ENCODE measurements at regions not wholly inside any gene's neighbourhood (a gene's known extent, or its start where the extent isn't known, plus 50 kb on each side); places are given as distances from the start of the nearest gene placed in this dataset.

DNA sequence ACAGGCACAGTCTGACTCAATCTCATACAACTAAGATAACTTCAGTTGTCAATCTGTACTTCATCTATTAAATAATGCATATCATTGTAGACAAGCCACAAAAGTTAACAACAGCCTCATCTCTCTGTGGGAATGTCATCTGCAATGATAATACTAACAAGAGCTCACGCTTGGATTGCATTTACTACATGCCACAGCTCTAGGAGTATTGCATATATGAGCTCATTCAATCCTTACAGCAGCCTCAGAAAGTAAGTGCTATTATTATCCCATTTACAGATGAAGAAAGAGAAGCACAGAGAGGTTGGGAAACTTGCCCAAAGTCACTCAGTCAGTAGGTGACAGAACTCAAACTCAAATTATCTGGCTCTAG is 105.7 kb upstream of the GUCA2B start:
- WGBS, 2 experiments = 89 to 92% methylated on average over 1 of the region's 1 CpG
- H3K4me1 ChIP-seq (ENCODE audit: control insufficient read depth, insufficient read depth, low read length) = no peaks in the 10 kb centered on the region
- no peaks in the 10 kb centered on the region for H3K9me3 ChIP-seq (ENCODE audit: control insufficient read depth, low read length)
- H3K27ac ChIP-seq (ENCODE audit: insufficient read depth, low read depth, low read length, poor library complexity, severe bottlenecking) = no peak overlapping the region
- no peaks in the 10 kb centered on the region for H3K27me3 ChIP-seq (ENCODE audit: control insufficient read depth, insufficient read depth, low read length, poor library complexity, severe bottlenecking)
- no peaks in the 10 kb centered on the region for H3K36me3 ChIP-seq (ENCODE audit: control insufficient read depth, insufficient read depth, low read length)
- no peak overlapping the region for H3K4me3 ChIP-seq (ENCODE audit: insufficient read depth, low read depth, low read length)

GRCh38 chr1:42046761-42047507 is 106.3 kb upstream of the GUCA2B start:
- H3K36me3 ChIP-seq (ENCODE audit: control insufficient read depth, insufficient read depth, low read length) = no peaks in the 10 kb centered on the region
- H3K4me3 ChIP-seq (ENCODE audit: insufficient read depth, low read depth, low read length) = no peak overlapping the region
- WGBS, 2 experiments = 91 to 92% methylated on average over 4 of the region's 4 CpGs
- no peaks in the 10 kb centered on the region for H3K27me3 ChIP-seq (ENCODE audit: control insufficient read depth, insufficient read depth, low read length, poor library complexity, severe bottlenecking)
- no peak overlapping the region for H3K27ac ChIP-seq (ENCODE audit: insufficient read depth, low read depth, low read length, poor library complexity, severe bottlenecking)
- no peaks in the 10 kb centered on the region for H3K4me1 ChIP-seq (ENCODE audit: control insufficient read depth, insufficient read depth, low read length)
- H3K9me3 ChIP-seq (ENCODE audit: control insufficient read depth, low read length) = no peaks in the 10 kb centered on the region

GRCh38 chr1:42044346-42044745 is 108.9 kb upstream of the GUCA2B start:
- H3K4me3 ChIP-seq (ENCODE audit: insufficient read depth, low read depth, low read length) = no peak overlapping the region
- no peaks in the 10 kb centered on the region for H3K9me3 ChIP-seq (ENCODE audit: control insufficient read depth, low read length)
- H3K27ac ChIP-seq (ENCODE audit: insufficient read depth, low read depth, low read length, poor library complexity, severe bottlenecking) = no peak overlapping the region
- no peaks in the 10 kb centered on the region for H3K4me1 ChIP-seq (ENCODE audit: control insufficient read depth, insufficient read depth, low read length)
- no peaks in the 10 kb centered on the region for H3K36me3 ChIP-seq (ENCODE audit: control insufficient read depth, insufficient read depth, low read length)
- H3K27me3 ChIP-seq (ENCODE audit: control insufficient read depth, insufficient read depth, low read length, poor library complexity, severe bottlenecking) = no peaks in the 10 kb centered on the region
- WGBS, 2 experiments = 94 to 97% methylated on average over 3 of the region's 3 CpGs

DNA sequence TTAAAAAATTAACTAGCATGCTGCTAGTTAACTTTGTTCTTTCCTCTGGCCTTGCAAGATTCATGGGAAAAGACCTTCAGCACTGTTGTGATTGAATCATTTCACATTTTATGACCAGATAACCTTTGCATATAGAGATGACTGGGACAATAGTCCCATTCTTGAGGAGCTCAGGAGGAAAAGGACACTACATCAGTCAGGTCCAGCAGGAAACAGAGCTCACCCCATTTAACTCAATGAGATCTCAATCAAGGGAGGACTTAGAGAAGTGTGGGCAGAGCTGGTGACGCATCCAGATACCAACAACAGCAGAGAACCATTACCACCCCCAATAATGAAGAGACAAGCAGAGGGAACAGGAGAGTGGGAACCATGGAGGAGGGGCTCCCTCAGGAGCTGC is 109.4 kb upstream of the GUCA2B start:
- Histone ChIP-seq H3K4me3 (ENCODE audit: insufficient read depth, low read depth, low read length) (no peak overlapping the region), H3K36me3 (ENCODE audit: control insufficient read depth, insufficient read depth, low read length) (no peaks in the 10 kb centered on the region), H3K4me1 (ENCODE audit: control insufficient read depth, insufficient read depth, low read length) (no peaks in the 10 kb centered on the region), H3K27ac (ENCODE audit: insufficient read depth, low read depth, low read length, poor library complexity, severe bottlenecking) (no peak overlapping the region), H3K9me3 (ENCODE audit: control insufficient read depth, low read length) (no peaks in the 10 kb centered on the region), H3K27me3 (ENCODE audit: control insufficient read depth, insufficient read depth, low read length, poor library complexity, severe bottlenecking) (peaks cover 2% of the 10 kb centered on the region)
- WGBS, 2 experiments = 100% methylated on average over 1 of the region's 1 CpG; no CpG with 5 or more reads in 1 of the 2 experiments

DNA sequence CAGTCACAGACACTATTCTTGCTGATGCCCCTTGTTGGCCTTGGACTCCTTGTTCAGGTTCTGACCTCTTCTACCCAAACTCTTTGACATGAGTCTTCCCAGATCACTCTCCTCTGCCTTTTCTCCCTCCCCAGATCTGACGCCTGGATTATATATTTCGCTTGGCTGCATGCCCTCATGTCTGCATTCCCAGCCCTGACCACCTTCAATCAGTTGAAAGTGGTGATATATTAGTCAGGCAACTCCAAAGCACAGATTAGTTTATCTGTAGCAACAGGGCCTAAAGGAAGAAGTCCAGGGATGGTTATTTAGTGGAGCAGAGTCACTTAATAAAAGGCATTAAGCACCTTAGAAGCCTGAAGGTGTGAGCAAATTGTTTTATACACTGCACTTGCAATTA is 110.0 kb upstream of the GUCA2B start:
- Histone ChIP-seq H3K9me3 (ENCODE audit: control insufficient read depth, low read length) (no peaks in the 10 kb centered on the region), H3K27me3 (ENCODE audit: control insufficient read depth, insufficient read depth, low read length, poor library complexity, severe bottlenecking) (peaks cover 6% of the 10 kb centered on the region), H3K36me3 (ENCODE audit: control insufficient read depth, insufficient read depth, low read length) (no peaks in the 10 kb centered on the region), H3K4me1 (ENCODE audit: control insufficient read depth, insufficient read depth, low read length) (no peaks in the 10 kb centered on the region), H3K27ac (ENCODE audit: insufficient read depth, low read depth, low read length, poor library complexity, severe bottlenecking) (no peak overlapping the region), H3K4me3 (ENCODE audit: insufficient read depth, low read depth, low read length) (no peak overlapping the region)
- WGBS, 2 experiments = 93 to 96% methylated on average over 2 of the region's 2 CpGs

DNA sequence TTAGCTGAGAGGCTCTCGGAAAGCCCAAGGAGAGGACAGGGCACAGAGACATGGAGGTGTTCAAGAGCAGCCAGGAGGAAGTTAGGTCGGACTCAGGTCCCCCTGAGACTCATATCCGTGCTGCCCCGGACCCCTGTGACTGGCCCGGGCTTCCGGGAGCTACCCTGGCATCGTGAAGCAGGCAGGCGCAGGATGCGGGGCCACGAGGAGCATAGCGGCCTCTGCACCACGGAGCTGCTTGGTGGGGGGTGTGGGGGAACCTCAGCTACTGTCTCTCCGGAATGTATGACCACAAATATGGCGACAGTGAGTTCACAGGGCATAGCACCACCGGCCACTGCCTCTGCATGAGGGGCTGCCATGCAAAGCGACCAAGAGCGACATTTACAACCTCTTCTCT is 112.2 kb upstream of the GUCA2B start:
- H3K4me1 ChIP-seq (ENCODE audit: control insufficient read depth, insufficient read depth, low read length) = no peaks in the 10 kb centered on the region
- H3K27ac ChIP-seq (ENCODE audit: insufficient read depth, low read depth, low read length, poor library complexity, severe bottlenecking) = no peak overlapping the region
- H3K36me3 ChIP-seq (ENCODE audit: control insufficient read depth, insufficient read depth, low read length) = no peaks in the 10 kb centered on the region
- no peaks in the 10 kb centered on the region for H3K9me3 ChIP-seq (ENCODE audit: control insufficient read depth, low read length)
- 94% methylated on average over 17 of the region's 17 CpGs for WGBS, 2 experiments
- no peak overlapping the region for H3K4me3 ChIP-seq (ENCODE audit: insufficient read depth, low read depth, low read length)
- H3K27me3 ChIP-seq (ENCODE audit: control insufficient read depth, insufficient read depth, low read length, poor library complexity, severe bottlenecking) = peaks cover 15% of the 10 kb centered on the region

GRCh38 chr1:42040159-42040558 is 113.1 kb upstream of the GUCA2B start:
- H3K36me3 ChIP-seq (ENCODE audit: control insufficient read depth, insufficient read depth, low read length) = no peaks in the 10 kb centered on the region
- WGBS, 2 experiments = 93 to 95% methylated on average over 14 of the region's 14 CpGs

DNA sequence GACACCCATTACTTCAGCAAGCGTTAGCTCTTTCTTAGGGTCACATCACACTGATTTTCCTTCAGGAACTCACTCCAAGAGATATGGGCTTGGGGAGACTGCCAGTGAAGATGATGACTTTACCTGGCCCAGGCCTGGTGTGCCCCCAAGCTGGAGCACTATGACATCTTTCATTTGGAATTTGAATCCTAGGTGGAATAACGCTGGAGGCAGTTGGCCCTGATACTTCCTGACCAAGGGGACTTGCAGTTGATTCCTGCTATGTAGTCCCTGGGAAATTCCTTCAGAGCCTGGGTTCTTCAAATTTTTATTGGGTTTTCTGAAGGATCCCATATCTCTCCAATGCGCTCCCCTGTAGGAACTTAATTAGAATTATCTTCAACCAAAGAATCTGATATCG is 114.9 kb upstream of the GUCA2B start:
- no peaks in the 10 kb centered on the region for H3K36me3 ChIP-seq (ENCODE audit: control insufficient read depth, insufficient read depth, low read length)
- no peak overlapping the region for H3K4me3 ChIP-seq (ENCODE audit: insufficient read depth, low read depth, low read length)
- H3K4me1 ChIP-seq (ENCODE audit: control insufficient read depth, insufficient read depth, low read length) = no peaks in the 10 kb centered on the region
- WGBS, 2 experiments = 84 to 88% methylated on average over 4 of the region's 4 CpGs
- H3K9me3 ChIP-seq (ENCODE audit: control insufficient read depth, low read length) = no peaks in the 10 kb centered on the region
- peaks cover 37% of the 10 kb centered on the region for H3K27me3 ChIP-seq (ENCODE audit: control insufficient read depth, insufficient read depth, low read length, poor library complexity, severe bottlenecking)
- no peak overlapping the region for H3K27ac ChIP-seq (ENCODE audit: insufficient read depth, low read depth, low read length, poor library complexity, severe bottlenecking)

More at GRCh38 chr1:42040159-42040558, 113.1 kb upstream of the GUCA2B start:
- no peak overlapping the region for H3K4me3 ChIP-seq (ENCODE audit: insufficient read depth, low read depth, low read length)
- no peaks in the 10 kb centered on the region for H3K4me1 ChIP-seq (ENCODE audit: control insufficient read depth, insufficient read depth, low read length)
- no peaks in the 10 kb centered on the region for H3K9me3 ChIP-seq (ENCODE audit: control insufficient read depth, low read length)
- H3K27ac ChIP-seq (ENCODE audit: insufficient read depth, low read depth, low read length, poor library complexity, severe bottlenecking) = no peak overlapping the region
- H3K27me3 ChIP-seq (ENCODE audit: control insufficient read depth, insufficient read depth, low read length, poor library complexity, severe bottlenecking) = peaks cover 18% of the 10 kb centered on the region

DNA sequence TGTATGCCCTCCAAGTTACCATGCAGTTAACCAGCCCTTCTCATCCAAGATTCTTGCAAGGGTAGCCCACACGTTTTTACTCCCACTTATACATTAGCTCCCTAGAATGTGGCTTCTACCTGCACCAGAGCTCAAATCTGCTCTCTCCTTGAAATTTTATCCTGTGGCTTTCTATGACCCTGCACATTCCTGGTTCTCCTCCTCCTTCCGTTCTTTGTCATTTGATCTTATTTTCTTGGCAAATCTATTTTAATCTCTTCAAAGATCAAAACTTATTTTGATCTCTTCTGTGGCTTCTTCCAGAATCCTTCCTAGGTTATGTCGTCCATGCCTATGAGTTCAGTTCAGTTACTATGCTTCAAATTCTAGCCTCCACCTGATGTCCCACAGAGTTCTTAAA is 115.6 kb upstream of the GUCA2B start:
- no peaks in the 10 kb centered on the region for H3K4me1 ChIP-seq (ENCODE audit: control insufficient read depth, insufficient read depth, low read length)
- H3K27me3 ChIP-seq (ENCODE audit: control insufficient read depth, insufficient read depth, low read length, poor library complexity, severe bottlenecking) = peaks cover 43% of the 10 kb centered on the region
- H3K36me3 ChIP-seq (ENCODE audit: control insufficient read depth, insufficient read depth, low read length) = no peaks in the 10 kb centered on the region
- H3K9me3 ChIP-seq (ENCODE audit: control insufficient read depth, low read length) = no peaks in the 10 kb centered on the region
- H3K27ac ChIP-seq (ENCODE audit: insufficient read depth, low read depth, low read length, poor library complexity, severe bottlenecking) = no peak overlapping the region
- WGBS, 2 experiments = 72% methylated on average over 3 of the region's 3 CpGs
- H3K4me3 ChIP-seq (ENCODE audit: insufficient read depth, low read depth, low read length) = no peak overlapping the region

DNA sequence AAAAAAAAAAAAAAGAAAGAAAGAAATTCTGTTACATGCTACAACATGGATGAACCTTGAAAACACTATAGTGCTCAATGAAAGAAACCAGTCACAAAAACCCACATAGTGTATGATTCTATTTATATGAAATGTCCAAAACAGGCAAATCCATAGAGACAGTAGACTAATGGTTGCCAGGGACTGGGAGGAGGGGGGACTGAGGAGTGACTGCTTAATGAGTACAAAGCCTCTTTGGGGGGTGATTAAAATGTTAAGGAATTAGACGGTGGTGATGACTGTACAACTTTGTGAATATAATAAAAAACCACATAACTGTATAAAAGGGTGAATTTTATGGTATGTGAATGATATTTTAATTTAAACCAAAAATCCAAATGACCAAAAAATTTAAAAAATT is 116.0 kb upstream of the GUCA2B start:
- no peaks in the 10 kb centered on the region for H3K4me1 ChIP-seq (ENCODE audit: control insufficient read depth, insufficient read depth, low read length)
- H3K36me3 ChIP-seq (ENCODE audit: control insufficient read depth, insufficient read depth, low read length) = no peaks in the 10 kb centered on the region
- peaks cover 46% of the 10 kb centered on the region for H3K27me3 ChIP-seq (ENCODE audit: control insufficient read depth, insufficient read depth, low read length, poor library complexity, severe bottlenecking)
- H3K27ac ChIP-seq (ENCODE audit: insufficient read depth, low read depth, low read length, poor library complexity, severe bottlenecking) = no peak overlapping the region
- WGBS, 2 experiments = no CpG with 5 or more reads among the region's 1 CpG
- H3K9me3 ChIP-seq (ENCODE audit: control insufficient read depth, low read length) = no peaks in the 10 kb centered on the region
- no peak overlapping the region for H3K4me3 ChIP-seq (ENCODE audit: insufficient read depth, low read depth, low read length)
